ENCODE measurements at regions not wholly inside any gene's neighbourhood (a gene's known extent, or its start where the extent isn't known, plus 50 kb on each side); places are given as distances from the start of the nearest gene placed in this dataset.

DNA sequence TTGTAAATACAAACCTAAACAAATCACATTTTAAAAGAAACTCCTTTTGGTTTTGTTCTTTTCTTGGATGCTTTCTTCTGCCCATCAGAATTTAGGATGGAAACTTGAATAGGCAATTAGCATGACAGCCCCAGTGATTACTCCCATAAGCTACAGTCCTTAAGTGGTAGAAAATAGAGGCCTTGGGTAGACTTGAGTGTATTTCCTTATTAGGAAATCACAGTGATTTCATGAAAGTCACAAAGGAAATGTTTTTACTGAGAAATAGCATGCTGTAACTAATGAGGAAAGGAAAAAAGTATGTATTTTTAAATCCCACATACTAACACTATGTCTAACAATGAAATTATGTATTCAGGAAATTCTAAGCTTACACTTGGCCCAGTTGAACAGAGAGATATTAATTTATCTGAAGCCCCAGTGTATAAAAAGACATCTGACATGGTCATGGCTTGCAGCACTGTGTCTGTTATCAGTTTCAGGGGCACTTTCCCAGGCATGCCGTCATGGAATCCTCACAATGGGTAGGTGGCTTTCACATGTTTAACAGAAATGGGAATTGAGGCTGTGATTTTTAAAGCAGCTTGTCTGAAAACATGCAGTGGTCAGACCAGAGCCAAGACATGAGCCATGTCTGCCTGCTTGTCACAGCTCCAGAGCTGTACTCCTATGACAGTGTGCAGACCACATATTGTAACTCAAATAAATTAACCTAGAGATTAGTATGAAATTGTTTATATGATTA lies 79.7 kb upstream of the TRIB2 start:
- TF ChIP-seq, protein P1, sequence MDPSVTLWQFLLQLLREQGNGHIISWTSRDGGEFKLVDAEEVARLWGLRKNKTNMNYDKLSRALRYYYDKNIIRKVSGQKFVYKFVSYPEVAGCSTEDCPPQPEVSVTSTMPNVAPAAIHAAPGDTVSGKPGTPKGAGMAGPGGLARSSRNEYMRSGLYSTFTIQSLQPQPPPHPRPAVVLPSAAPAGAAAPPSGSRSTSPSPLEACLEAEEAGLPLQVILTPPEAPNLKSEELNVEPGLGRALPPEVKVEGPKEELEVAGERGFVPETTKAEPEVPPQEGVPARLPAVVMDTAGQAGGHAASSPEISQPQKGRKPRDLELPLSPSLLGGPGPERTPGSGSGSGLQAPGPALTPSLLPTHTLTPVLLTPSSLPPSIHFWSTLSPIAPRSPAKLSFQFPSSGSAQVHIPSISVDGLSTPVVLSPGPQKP (IDR thresholded peaks at IDR 0.05; ENCODE audit: low read depth, low read length): no peak
- TF ChIP-seq, protein P2, sequence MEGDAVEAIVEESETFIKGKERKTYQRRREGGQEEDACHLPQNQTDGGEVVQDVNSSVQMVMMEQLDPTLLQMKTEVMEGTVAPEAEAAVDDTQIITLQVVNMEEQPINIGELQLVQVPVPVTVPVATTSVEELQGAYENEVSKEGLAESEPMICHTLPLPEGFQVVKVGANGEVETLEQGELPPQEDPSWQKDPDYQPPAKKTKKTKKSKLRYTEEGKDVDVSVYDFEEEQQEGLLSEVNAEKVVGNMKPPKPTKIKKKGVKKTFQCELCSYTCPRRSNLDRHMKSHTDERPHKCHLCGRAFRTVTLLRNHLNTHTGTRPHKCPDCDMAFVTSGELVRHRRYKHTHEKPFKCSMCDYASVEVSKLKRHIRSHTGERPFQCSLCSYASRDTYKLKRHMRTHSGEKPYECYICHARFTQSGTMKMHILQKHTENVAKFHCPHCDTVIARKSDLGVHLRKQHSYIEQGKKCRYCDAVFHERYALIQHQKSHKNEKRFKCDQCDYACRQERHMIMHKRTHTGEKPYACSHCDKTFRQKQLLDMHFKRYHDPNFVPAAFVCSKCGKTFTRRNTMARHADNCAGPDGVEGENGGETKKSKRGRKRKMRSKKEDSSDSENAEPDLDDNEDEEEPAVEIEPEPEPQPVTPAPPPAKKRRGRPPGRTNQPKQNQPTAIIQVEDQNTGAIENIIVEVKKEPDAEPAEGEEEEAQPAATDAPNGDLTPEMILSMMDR (IDR thresholded peaks at IDR 0.05): no peak
- TF ChIP-seq, protein P3, sequence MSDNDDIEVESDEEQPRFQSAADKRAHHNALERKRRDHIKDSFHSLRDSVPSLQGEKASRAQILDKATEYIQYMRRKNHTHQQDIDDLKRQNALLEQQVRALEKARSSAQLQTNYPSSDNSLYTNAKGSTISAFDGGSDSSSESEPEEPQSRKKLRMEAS (IDR thresholded peaks at IDR 0.05): no peak

All from A549 (cell line).